ENCODE measurements at regions not wholly inside any gene's neighbourhood (a gene's known extent, or its start where the extent isn't known, plus 50 kb on each side); places are given as distances from the start of the nearest gene placed in this dataset.

GRCh38 chr9:81305561-81306182 lies 383.7 kb downstream of the TLE1 start:
- H3K4me3 ChIP-seq (replicated peaks; ENCODE audit: low read depth, low read length) = no peak overlapping the region
- TF ChIP-seq CTCF (IDR thresholded peaks at IDR 0.05; ENCODE audit: low read length, missing control alignments) = no peak
- DNase-seq (ENCODE audit: low read depth) = no peak

- no peak for TF ChIP-seq CTCF (IDR thresholded peaks at IDR 0.05; ENCODE audit: low read length, missing control alignments)
- H3K4me3 ChIP-seq (replicated peaks; ENCODE audit: low read depth, low read length) = no peak overlapping the region
- no peak for DNase-seq (ENCODE audit: low read depth)
Observed at GRCh38 chr9:81303658-81304057, 385.7 kb downstream of the TLE1 start.

- DNase-seq (ENCODE audit: low read depth) = no peak
- H3K4me3 ChIP-seq (replicated peaks; ENCODE audit: low read depth, low read length) = no peak overlapping the region
- no peak for TF ChIP-seq CTCF (IDR thresholded peaks at IDR 0.05; ENCODE audit: low read length, missing control alignments)
Observed at GRCh38 chr9:81293651-81294050, 395.7 kb downstream of the TLE1 start.

GRCh38 chr9:81292056-81292805 lies 397.1 kb downstream of the TLE1 start:
- no peak for TF ChIP-seq CTCF (IDR thresholded peaks at IDR 0.05; ENCODE audit: low read length, missing control alignments)
- no peak for DNase-seq (ENCODE audit: low read depth)
- H3K4me3 ChIP-seq (replicated peaks; ENCODE audit: low read depth, low read length) = no peak overlapping the region

- TF ChIP-seq CTCF (IDR thresholded peaks at IDR 0.05; ENCODE audit: low read length, missing control alignments) = no peak
- H3K4me3 ChIP-seq (replicated peaks; ENCODE audit: low read depth, low read length) = no peak overlapping the region
- no peak for DNase-seq (ENCODE audit: low read depth)
Observed at GRCh38 chr9:81289622-81290021, 399.7 kb downstream of the TLE1 start.

- peak; percentile 11 for DNase-seq (ENCODE audit: low read depth)
- no peak overlapping the region for H3K4me3 ChIP-seq (replicated peaks; ENCODE audit: low read depth, low read length)
- TF ChIP-seq CTCF (IDR thresholded peaks at IDR 0.05; ENCODE audit: low read length, missing control alignments) = no peak
Observed at GRCh38 chr9:81268048-81268447, 421.3 kb downstream of the TLE1 start.

GRCh38 chr9:81266674-81267073 lies 422.7 kb downstream of the TLE1 start:
- DNase-seq (ENCODE audit: low read depth) = peak; percentile 17
- no peak for TF ChIP-seq CTCF (IDR thresholded peaks at IDR 0.05; ENCODE audit: low read length, missing control alignments)
- H3K4me3 ChIP-seq (replicated peaks; ENCODE audit: low read depth, low read length) = no peak overlapping the region

Measured in fibroblast of pulmonary artery (primary cell).